Endothelial cell of umbilical vein (primary cell): ENCODE measurements at regions not wholly inside any gene's neighbourhood (a gene's known extent, or its start where the extent isn't known, plus 50 kb on each side); places are given as distances from the start of the nearest gene placed in this dataset.

Source experiments
- BruUV-seq: library from RNA; stranded (reverse); fragments of 400-500 nt; replicated peaks from 2 replicates; lab custom pipeline; 2021; lab: Mats Ljungman, UMichigan
- CTCF ChIA-PET: fragments of 300-600, 350-600 bp; sonication (Branson Sonifier 250); formaldehyde crosslinking; loops from one replicate; lab custom pipeline; 2021; ENCODE audit warnings: antibody characterized with exemption, inconsistent platforms; lab: Charles Lee
- POLR2A ChIA-PET: fragments of 300-600, 350-600 bp; sonication (Branson Sonifier 250); formaldehyde crosslinking; loops from one replicate; lab custom pipeline; 2021; ENCODE audit warnings: antibody characterized with exemption, inconsistent platforms; lab: Charles Lee
- DNase-seq: peaks from one replicate; pipeline ENCODE4 v3.0.0-alpha.2; 2011; ENCODE audit warnings: low read depth, low spot score
- FAIRE-seq: peaks from 2 replicates; lab custom pipeline; 2011; peaks lifted over from hg19 to GRCh38; lab: Jason Lieb, UNC
- H2AFZ ChIP-seq: 2 replicates; pipeline ENCODE4 v1.6.0; 2012; ENCODE audit warnings: low read depth, low read length, control low read depth, inconsistent platforms
- H3K27ac ChIP-seq: 2 replicates; pipeline ENCODE4 v1.5.1; 2011; ENCODE audit warnings: low read depth, mild to moderate bottlenecking, control low read depth, low read length, moderate library complexity; ENCODE audit not compliant: insufficient read depth
- H3K27me3 ChIP-seq, 2 experiments: 2 replicates each; pipeline versions ENCODE4 v1.6.0 to v1.6.1; 2011; ENCODE audit warnings: low read length in 2 of 2, mixed read lengths in 1 of 2; ENCODE audit not compliant: control insufficient read depth in 2 of 2, insufficient read depth in 2 of 2
- H3K36me3 ChIP-seq, 2 experiments: 2 replicates in 1 of 2; 3 replicates in 1 of 2; pipeline ENCODE4 v1.5.1; 2011; ENCODE audit warnings: low read length in 2 of 2, mild to moderate bottlenecking in 1 of 2, moderate library complexity in 1 of 2; ENCODE audit not compliant: control insufficient read depth in 2 of 2, insufficient read depth in 2 of 2; ENCODE audit errors: extremely low read depth in 1 of 2
- H3K4me1 ChIP-seq: 3 replicates; pipeline ENCODE4 v1.5.1; 2011; ENCODE audit warnings: mild to moderate bottlenecking, low read length; ENCODE audit not compliant: control insufficient read depth, insufficient read depth; ENCODE audit errors: extremely low read depth
- H3K4me2 ChIP-seq: 2 replicates; pipeline ENCODE4 v1.6.1; 2011; ENCODE audit warnings: low read length, control low read depth, mixed read lengths; ENCODE audit not compliant: insufficient read depth
- H3K4me3 ChIP-seq, 3 experiments: fragments of 200-600 bp in 1 of 3; sonication (generic), shearing (Covaris generic) in 1 of 3; replicated peaks in 1 of 3; 2 replicates each; pipeline ENCODE4 v1.5.1; 2011 to 2016; ENCODE audit warnings: control low read depth in 3 of 3, low read length in 3 of 3, mild to moderate bottlenecking in 2 of 3, inconsistent platforms in 1 of 3, low read depth in 1 of 3, moderate library complexity in 1 of 3; ENCODE audit not compliant: insufficient read depth in 1 of 3
- H3K79me2 ChIP-seq: 2 replicates; pipeline ENCODE4 v1.6.0; 2012; ENCODE audit warnings: low read length, inconsistent platforms; ENCODE audit not compliant: control insufficient read depth, insufficient read depth
- H3K9ac ChIP-seq: replicated peaks from 2 replicates; pipeline ENCODE3; 2011; ENCODE audit warnings: low read length, control low read depth; ENCODE audit not compliant: insufficient read depth; ENCODE audit errors: extremely low read depth
- H3K9me1 ChIP-seq: replicated peaks from 3 replicates; pipeline ENCODE4 v1.6.0; 2011; ENCODE audit warnings: mild to moderate bottlenecking, low read length; ENCODE audit not compliant: control insufficient read depth, insufficient read depth; ENCODE audit errors: extremely low read depth
- H3K9me3 ChIP-seq: replicated peaks from 2 replicates; pipeline ENCODE4 v1.5.1; 2012; ENCODE audit warnings: low read length, inconsistent platforms; ENCODE audit not compliant: control insufficient read depth, insufficient read depth
- H4K20me1 ChIP-seq: replicated peaks from 2 replicates; pipeline ENCODE3; 2011; ENCODE audit warnings: mild to moderate bottlenecking, low read length; ENCODE audit not compliant: control insufficient read depth, insufficient read depth; ENCODE audit errors: extremely low read depth
- CTCF ChIP-seq, 2 donors: IDR thresholded peaks; 1 replicate in 1 of 2; 2 replicates in 1 of 2; pipeline ENCODE4 v1.5.1; 2011; ENCODE audit warnings: low read length in 2 of 2, mild to moderate bottlenecking in 2 of 2, moderate library complexity in 2 of 2, control low read depth in 1 of 2, inconsistent platforms in 1 of 2, low read depth in 1 of 2; ENCODE audit not compliant: insufficient read depth in 1 of 2; ENCODE audit errors: extremely low read depth in 1 of 2
- EZH2 ChIP-seq: IDR thresholded peaks from 2 replicates; pipeline ENCODE4 v1.6.1; 2012; ENCODE audit warnings: borderline replicate concordance, low read depth, mild to moderate bottlenecking, moderate library complexity, low read length, inconsistent platforms; ENCODE audit not compliant: severe bottlenecking
- FOS ChIP-seq: IDR thresholded peaks from 2 replicates; pipeline ENCODE4 v1.6.1; 2011; ENCODE audit warnings: mild to moderate bottlenecking, low read length, moderate library complexity, borderline replicate concordance; ENCODE audit not compliant: insufficient read depth
- GATA2 ChIP-seq: IDR thresholded peaks from 2 replicates; pipeline ENCODE4 v1.7.0; 2011; ENCODE audit warnings: low read depth, mild to moderate bottlenecking, moderate library complexity, mixed read lengths, low read length; ENCODE audit not compliant: insufficient read length, insufficient read depth
- JUN ChIP-seq: IDR thresholded peaks from 2 replicates; pipeline ENCODE4 v1.6.1; 2011; ENCODE audit warnings: borderline replicate concordance, low read depth; ENCODE audit not compliant: insufficient read length, insufficient read depth
- MYC ChIP-seq: IDR thresholded peaks from one replicate; pipeline ENCODE4 v1.6.1; 2011; ENCODE audit warnings: mild to moderate bottlenecking, low read depth, low read length
- POLR2A ChIP-seq: IDR thresholded peaks from 2 replicates; pipeline ENCODE4 v1.6.1; 2012; ENCODE audit warnings: low read depth, mild to moderate bottlenecking, control low read depth, low read length
- POLR2AphosphoS5 ChIP-seq: IDR thresholded peaks from 2 replicates; pipeline ENCODE4 v1.6.1; 2012; ENCODE audit warnings: low read depth, mild to moderate bottlenecking, control low read depth, low read length, moderate library complexity; ENCODE audit not compliant: insufficient read depth
- dilution Hi-C: fragments of 300-500 bp; cut with MboI; formaldehyde crosslinking; loops from one replicate; pipeline ENCODE4 v1.15.0; 2019; ENCODE audit warnings: low sequenced_read_pairs; ENCODE audit not compliant: extremely low pct_ligation_motif_present
- intact Hi-C: fragments of 100-400 bp; cut with micrococcal nuclease; formaldehyde crosslinking; loops from one replicate; pipeline ENCODE4 v1.10.0; 2022
- TF ChIP-seq, protein P1 (sequence below): IDR thresholded peaks from 2 replicates; pipeline ENCODE4 v1.6.1; 2011; ENCODE audit not compliant: insufficient read depth, insufficient read length

DNA sequence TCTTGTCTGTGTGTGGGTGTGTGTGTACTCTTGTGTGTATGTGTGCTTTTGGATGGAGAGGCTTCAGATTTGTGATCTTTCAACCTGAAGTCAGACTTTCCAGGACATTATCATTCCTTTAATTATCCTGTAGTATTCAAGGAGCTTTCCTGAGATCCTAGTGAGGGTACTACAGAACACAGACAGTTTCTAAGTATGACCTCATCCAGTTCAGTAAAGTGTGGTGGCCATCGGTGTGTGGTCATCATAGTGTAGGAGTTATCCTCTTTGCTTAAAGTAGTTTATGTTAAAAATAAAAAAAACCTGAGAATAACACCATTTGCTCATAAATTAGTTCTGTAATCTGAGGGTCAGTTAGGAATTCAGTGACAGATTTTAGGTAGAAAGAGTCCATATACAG, 478.0 kb upstream of the ACTBL2 start:
- intact Hi-C loops (no loop called here), dilution Hi-C loops (no loop called here)
- Histone ChIP-seq H3K9me3 (no peaks in the 10 kb centered on the region), H3K4me3 (no peak overlapping the region), H4K20me1 (no peaks in the 10 kb centered on the region), H3K4me1 (peaks cover 10% of the 10 kb centered on the region), H3K4me2 (no peak overlapping the region), H3K27ac (no peak overlapping the region), H3K79me2 (no peaks in the 10 kb centered on the region), H3K9me1 (no peaks in the 10 kb centered on the region), H3K9ac (no peak overlapping the region), H3K27me3 (no peaks in the 10 kb centered on the region), H2AFZ (no peak overlapping the region), H3K36me3 (no peaks in the 10 kb centered on the region)
- FAIRE-seq (no peak), DNase-seq (no peak)
- ChIA-PET POLR2A (no interaction called here), CTCF (interaction anchor here (1.0 kb wide), 1 partner anchor 10 kb away, joined by 3 read pairs; no protein-coding TSS in a partner anchor)
- BruUV-seq, result no TSS peak
- TF ChIP-seq FOS, result no peak
- no peak for TF ChIP-seq POLR2A
- TF ChIP-seq, protein P1, sequence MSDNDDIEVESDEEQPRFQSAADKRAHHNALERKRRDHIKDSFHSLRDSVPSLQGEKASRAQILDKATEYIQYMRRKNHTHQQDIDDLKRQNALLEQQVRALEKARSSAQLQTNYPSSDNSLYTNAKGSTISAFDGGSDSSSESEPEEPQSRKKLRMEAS, result no peak
- no peak for TF ChIP-seq MYC
- no peak for TF ChIP-seq POLR2AphosphoS5
- TF ChIP-seq GATA2, result no peak
- TF ChIP-seq EZH2, result no peak
- no peak for TF ChIP-seq JUN
- no peak for TF ChIP-seq CTCF (IDR thresholded peaks at IDR 0.05; ENCODE audit: extremely low read depth in 1 of 2, insufficient read depth in 1 of 2, low read depth in 1 of 2, low read length in 2 of 2)
